ENCODE measurements at regions not wholly inside any gene's neighbourhood (a gene's known extent, or its start where the extent isn't known, plus 50 kb on each side); places are given as distances from the start of the nearest gene placed in this dataset.
A peak's percentile ranks its signal among the peaks of the same experiment; 100 is the strongest.

DNA sequence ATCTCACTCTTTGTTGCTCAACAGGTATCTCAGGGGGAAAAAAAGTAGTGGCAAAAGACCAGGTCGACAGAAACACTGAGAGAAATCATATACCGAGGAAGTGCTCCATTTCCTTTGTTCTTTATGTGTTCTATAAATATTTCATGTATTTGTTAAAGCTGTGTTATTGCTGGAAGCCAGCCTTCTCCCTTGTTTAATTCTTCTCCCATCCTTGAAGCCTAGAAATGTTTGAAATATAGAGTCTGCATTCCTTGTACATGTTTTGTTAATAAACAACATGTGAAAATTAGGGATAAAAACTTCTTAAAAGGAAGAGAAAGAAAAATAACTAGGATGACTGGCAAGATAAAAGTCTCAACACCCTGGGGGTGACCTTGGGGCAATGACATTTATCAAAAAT lies 186.2 kb downstream of the ANKRD50 start:
- Histone ChIP-seq H3K9me3 (no peaks in the 10 kb centered on the region), H3K4me3 (no peak overlapping the region), H3K36me3 (no peaks in the 10 kb centered on the region), H3K27ac (peak overlapping the region in 2 of 4 donors; percentile 60 to 70), H3K27me3 (no peaks in the 10 kb centered on the region), H3K4me1 (peaks cover 0 to 6% (median 0%) of the 10 kb centered on the region in 4 donors)
- DNase-seq, result no peak
- ATAC-seq (ENCODE audit: low FRiP score in 2 of 2), result no peak
- TF ChIP-seq POLR2A (IDR thresholded peaks at IDR 0.05) (no peak), POLR2AphosphoS5 (IDR thresholded peaks at IDR 0.05) (no peak), EP300 (IDR thresholded peaks at IDR 0.05) (no peak)
- TF ChIP-seq, protein P1, sequence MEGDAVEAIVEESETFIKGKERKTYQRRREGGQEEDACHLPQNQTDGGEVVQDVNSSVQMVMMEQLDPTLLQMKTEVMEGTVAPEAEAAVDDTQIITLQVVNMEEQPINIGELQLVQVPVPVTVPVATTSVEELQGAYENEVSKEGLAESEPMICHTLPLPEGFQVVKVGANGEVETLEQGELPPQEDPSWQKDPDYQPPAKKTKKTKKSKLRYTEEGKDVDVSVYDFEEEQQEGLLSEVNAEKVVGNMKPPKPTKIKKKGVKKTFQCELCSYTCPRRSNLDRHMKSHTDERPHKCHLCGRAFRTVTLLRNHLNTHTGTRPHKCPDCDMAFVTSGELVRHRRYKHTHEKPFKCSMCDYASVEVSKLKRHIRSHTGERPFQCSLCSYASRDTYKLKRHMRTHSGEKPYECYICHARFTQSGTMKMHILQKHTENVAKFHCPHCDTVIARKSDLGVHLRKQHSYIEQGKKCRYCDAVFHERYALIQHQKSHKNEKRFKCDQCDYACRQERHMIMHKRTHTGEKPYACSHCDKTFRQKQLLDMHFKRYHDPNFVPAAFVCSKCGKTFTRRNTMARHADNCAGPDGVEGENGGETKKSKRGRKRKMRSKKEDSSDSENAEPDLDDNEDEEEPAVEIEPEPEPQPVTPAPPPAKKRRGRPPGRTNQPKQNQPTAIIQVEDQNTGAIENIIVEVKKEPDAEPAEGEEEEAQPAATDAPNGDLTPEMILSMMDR (IDR thresholded peaks at IDR 0.05), result no peak
- WGBS, 2 donors, result 22 to 23% methylated on average over 2 of the region's 2 CpGs

DNA sequence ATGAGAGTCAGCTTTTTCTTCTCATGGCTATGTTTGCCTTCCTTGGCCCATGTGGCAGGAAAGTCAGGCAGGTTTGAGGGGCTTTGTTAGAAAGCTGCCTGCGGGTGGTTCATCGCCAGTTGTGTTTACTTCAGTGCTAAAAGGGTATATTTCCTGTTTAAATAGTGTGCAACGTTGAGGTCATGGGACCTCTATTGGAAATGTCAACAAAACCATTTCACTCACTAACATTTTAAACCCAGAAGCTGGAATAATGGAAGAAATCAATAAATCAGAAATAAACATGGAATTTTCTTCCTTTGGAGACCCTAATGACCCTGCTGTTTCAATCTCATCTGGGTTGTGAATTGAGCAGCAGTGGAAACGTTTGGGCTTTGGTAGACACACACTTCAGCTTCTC lies 185.8 kb downstream of the ANKRD50 start:
- H3K27me3 ChIP-seq, result no peaks in the 10 kb centered on the region
- no peak overlapping the region for H3K4me3 ChIP-seq
- no peaks in the 10 kb centered on the region for H3K36me3 ChIP-seq
- peak overlapping the region in 2 of 4 donors; percentile 60 to 70 for H3K27ac ChIP-seq
- no peak for DNase-seq
- H3K4me1 ChIP-seq, result peaks cover 0 to 6% (median 0%) of the 10 kb centered on the region in 4 donors
- no peak for ATAC-seq (ENCODE audit: low FRiP score in 2 of 2)
- no peaks in the 10 kb centered on the region for H3K9me3 ChIP-seq
- WGBS, 2 donors, result 43% methylated on average over 4 of the region's 4 CpGs
- TF ChIP-seq POLR2A (IDR thresholded peaks at IDR 0.05), result no peak
- no peak for TF ChIP-seq EP300 (IDR thresholded peaks at IDR 0.05)
- TF ChIP-seq POLR2AphosphoS5 (IDR thresholded peaks at IDR 0.05), result no peak
- TF ChIP-seq, protein P1 (IDR thresholded peaks at IDR 0.05), result no peak

DNA sequence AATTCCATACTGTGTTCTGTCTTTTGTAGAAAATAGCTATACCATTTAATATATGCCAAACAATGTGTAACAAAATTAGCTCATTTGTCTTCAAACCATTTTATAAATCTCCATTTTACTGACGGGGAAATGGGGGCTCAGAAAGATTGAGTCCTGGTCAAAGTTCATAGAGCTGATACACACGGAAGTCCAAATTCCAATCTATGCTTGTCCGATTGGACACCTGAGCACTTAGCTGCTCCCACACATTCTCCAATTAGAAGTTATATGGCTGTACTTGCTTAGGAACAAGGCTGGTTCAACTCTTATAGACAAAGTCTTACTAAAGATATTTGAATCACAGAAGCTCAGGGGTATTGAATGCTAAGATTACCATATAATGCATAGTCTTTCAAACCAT lies 185.2 kb downstream of the ANKRD50 start:
- H3K9me3 ChIP-seq, result no peaks in the 10 kb centered on the region
- TF ChIP-seq POLR2AphosphoS5 (IDR thresholded peaks at IDR 0.05) (no peak), EP300 (IDR thresholded peaks at IDR 0.05) (no peak), POLR2A (IDR thresholded peaks at IDR 0.05) (no peak)
- TF ChIP-seq, protein P1 (IDR thresholded peaks at IDR 0.05), result no peak
- peak overlapping the region in 1 of 4 donors; percentile 70 for H3K27ac ChIP-seq
- H3K4me3 ChIP-seq, result no peak overlapping the region
- H3K4me1 ChIP-seq, result peaks cover 0 to 6% (median 0%) of the 10 kb centered on the region in 4 donors
- no peak for ATAC-seq (ENCODE audit: low FRiP score in 2 of 2)
- H3K27me3 ChIP-seq, result no peaks in the 10 kb centered on the region
- H3K36me3 ChIP-seq, result no peaks in the 10 kb centered on the region
- 93 to 98% methylated on average over 3 of the region's 3 CpGs for WGBS, 2 donors
- DNase-seq, result no peak

DNA sequence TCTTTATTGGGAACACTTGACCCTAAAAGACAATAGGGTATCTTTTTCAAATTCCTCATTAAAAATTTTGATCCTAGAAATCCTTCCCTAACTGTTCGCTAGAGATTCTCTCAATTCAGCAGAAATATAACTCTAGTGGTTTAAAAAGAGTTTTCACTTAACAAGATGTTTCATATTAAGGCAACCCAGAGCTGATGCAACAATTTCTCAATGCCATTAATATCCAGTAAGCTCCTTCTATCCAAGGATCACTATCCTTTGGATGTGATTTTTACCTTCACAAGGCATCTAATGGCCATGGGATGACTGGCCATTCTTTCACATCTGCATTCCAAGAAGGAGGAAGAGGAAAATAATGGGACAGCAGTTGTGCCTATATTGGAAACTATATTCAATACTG lies 183.4 kb downstream of the ANKRD50 start:
- Histone ChIP-seq H3K9me3 (no peaks in the 10 kb centered on the region), H3K4me3 (no peak overlapping the region), H3K27ac (no peak overlapping the region), H3K36me3 (no peaks in the 10 kb centered on the region), H3K4me1 (peaks cover 0 to 6% (median 0%) of the 10 kb centered on the region in 4 donors), H3K27me3 (no peaks in the 10 kb centered on the region)
- TF ChIP-seq POLR2A (IDR thresholded peaks at IDR 0.05), result no peak
- TF ChIP-seq EP300 (IDR thresholded peaks at IDR 0.05), result no peak
- TF ChIP-seq POLR2AphosphoS5 (IDR thresholded peaks at IDR 0.05), result no peak
- TF ChIP-seq, protein P1 (IDR thresholded peaks at IDR 0.05), result no peak
- WGBS, 2 donors, result 83 to 97% methylated on average over 1 of the region's 1 CpG
- ATAC-seq (ENCODE audit: low FRiP score in 2 of 2) (no peak), DNase-seq (no peak)

DNA sequence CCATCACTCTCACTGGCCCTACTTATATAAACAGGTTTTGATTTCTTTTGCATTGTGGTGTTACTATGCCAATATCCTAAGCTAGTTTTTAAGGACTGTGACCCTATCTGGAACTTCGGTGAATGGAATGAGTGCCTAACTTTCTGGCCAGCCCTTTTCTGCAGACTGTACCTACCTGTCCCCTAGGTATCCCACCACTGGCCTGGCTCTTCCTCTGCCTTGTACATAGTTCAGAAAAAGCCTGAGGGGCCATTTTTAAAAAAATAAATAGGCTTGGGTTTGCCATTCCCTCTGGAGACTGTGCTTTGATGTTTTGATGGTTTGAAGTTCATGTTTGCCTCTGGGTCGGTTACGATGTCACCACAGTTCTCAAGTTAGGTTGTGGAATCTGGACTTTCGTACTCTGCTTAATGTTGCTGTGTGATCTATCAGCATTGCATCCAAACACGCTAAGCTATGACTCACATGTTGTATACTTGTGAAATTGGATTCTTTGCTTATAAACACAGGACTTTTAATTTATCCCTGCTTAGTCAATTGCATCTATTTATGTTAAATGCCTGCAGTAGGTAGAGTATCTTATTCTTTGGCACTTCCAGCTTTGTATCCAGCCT lies 182.0 kb downstream of the ANKRD50 start:
- Histone ChIP-seq H3K27ac (no peak overlapping the region), H3K4me3 (no peak overlapping the region), H3K36me3 (no peaks in the 10 kb centered on the region), H3K27me3 (no peaks in the 10 kb centered on the region), H3K9me3 (no peaks in the 10 kb centered on the region), H3K4me1 (peaks cover 0 to 6% (median 0%) of the 10 kb centered on the region in 4 donors)
- no peak for TF ChIP-seq EP300 (IDR thresholded peaks at IDR 0.05)
- ATAC-seq (ENCODE audit: low FRiP score in 2 of 2) (no peak), DNase-seq (no peak)
- WGBS, 2 donors, result 82 to 83% methylated on average over 5 of the region's 5 CpGs

Measured in upper lobe of left lung (tissue), 6 donors.